NCI-H2081 (cell line): ENCODE measurements at regions not wholly inside any gene's neighbourhood (a gene's known extent, or its start where the extent isn't known, plus 50 kb on each side); places are given as distances from the start of the nearest gene placed in this dataset.
"Not testable (repeated sequence)": the region's sequence is repeated elsewhere in the genome, so short reads cannot be mapped to it uniquely, and the experiment has no call there.

Source experiments
- DNase-seq, 2 experiments: peaks; one replicate each; lab custom pipeline; 2025; lab: John Stamatoyannopoulos, UW

DNA sequence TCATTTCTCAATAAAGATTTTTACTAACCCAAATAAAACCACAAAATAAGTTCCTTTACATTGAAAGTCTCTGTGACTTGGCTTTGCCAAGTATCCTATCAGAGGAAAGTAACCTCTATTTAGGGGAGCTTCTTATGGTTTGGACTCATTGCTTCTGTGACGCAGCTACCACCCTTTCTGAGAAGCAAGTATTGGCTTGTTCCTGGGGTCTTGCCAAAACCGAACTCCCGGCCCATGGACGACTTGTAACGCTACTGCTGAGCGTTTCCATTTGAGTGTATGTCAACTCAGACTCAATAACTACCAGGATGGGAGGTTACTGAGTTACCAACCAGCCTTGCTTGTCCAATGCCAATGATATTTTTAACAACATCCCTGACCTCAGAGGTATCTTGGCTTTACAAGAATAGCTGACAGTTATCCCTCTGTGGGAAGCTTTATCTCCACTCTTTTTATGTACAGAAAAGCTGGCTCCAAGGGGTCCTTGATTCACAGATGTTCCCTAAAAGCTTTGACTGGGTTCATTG, 911.9 kb downstream of the TTLL7 start:
- no peak for DNase-seq

- DNase-seq = no peak
These were observed 912.6 kb downstream of the TTLL7 start for GRCh38 chr1:83086346-83086745.

GRCh38 chr1:83083589-83084224, 915.2 kb downstream of the TTLL7 start:
- DNase-seq = no peak

DNA sequence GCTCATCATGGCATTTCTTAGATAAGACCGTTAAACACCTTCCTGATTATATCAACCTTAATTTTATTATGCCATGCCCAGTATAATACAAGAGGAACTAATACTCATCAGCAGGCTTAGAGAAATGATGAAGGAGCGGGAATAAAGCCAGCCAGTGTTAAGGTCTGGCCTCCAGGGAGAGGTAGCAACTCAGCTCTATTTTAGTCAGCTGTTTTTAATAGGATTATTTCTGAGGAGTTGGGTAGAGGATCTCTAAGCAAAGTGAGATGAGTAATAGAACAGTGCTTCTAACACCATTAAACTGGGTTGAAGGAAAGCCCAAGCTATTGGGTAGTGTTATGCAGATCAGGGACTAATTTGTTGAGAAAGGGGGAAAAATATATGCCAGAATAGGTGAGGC, 921.5 kb downstream of the TTLL7 start:
- no peak for DNase-seq

- no peak for DNase-seq
These were observed 923.8 kb downstream of the TTLL7 start for GRCh38 chr1:83075107-83075506.

- no peak for DNase-seq
These were observed 931.0 kb downstream of the TTLL7 start for GRCh38 chr1:83067954-83068353.

DNA sequence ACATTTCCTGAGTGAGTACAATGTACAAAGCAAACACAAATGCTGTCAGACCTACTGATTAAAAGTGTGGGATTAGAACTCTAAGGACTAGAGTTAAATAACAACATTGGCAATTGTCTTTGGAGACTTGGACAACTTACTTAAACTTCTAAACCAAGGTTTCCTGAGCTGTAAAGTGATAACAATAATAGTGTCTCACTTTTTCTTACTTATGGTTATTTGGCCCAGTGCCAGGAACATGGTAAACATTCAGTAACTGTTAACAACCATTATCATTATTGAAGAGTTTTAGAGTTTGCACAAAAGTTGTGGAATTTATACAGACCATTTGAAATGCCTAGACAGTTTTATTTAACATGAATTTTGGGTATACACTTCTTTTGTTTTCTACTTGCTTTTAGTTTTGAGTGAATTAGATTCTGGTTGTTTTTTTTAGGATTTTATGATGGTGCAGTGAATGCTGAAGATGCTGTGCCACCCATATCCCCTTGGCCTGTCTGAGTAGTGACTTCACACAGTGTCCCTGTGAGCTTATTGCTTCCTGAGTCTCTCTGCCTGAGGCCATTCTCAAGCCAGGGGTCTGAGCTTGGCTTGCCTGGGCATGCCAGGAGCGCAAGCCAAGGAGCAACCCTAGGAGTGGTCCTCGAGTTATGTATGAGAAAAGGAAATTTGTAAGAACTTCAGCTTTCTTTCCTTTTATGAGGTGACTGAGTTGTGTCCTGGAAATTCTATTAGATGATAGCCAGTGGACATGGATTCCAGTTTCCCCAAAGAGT, 932.8 kb downstream of the TTLL7 start:
- DNase-seq = no peak

GRCh38 chr1:83064589-83065242, 934.2 kb downstream of the TTLL7 start:
- no peak for DNase-seq

DNA sequence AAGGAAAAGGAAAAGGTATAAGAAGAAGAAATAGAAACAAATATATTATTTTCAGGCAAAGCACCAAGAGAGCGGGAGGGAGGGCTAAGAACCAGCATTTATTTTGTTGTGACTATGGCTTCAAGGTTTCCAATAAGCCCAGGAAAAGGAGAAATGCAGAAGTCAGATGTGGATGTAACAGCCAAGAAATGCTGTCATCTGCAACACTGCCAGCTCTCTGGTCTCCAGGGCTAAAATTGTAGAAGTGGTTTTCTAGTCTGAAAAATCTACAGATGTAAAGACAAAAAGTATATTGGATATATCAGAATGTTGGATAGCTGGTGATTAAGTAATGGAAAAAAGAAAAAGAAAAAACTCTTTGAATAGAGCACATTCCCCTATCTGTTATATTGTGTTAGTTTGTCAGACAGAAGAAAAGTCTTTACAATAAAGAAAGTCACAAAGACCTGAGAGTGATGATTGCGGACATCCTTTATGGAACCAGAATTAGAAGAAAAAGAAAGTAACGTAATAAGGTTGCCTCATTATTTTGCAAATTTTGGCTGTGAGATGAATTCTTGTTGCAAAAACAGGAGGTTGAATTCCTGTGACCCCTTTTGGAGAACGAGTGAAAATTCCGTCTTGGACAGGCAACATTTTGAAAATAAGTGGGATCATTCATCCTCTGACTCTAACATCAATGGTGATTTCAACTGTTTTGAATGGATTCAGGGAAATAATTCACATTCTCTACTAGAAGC, 938.1 kb downstream of the TTLL7 start:
- no peak for DNase-seq

- DNase-seq = no peak
These were observed 938.7 kb downstream of the TTLL7 start for GRCh38 chr1:83060221-83060620.

- DNase-seq = no peak
These were observed 940.6 kb downstream of the TTLL7 start for GRCh38 chr1:83058327-83058726.

GRCh38 chr1:83055391-83056170, 943.4 kb downstream of the TTLL7 start:
- DNase-seq = no peak

DNA sequence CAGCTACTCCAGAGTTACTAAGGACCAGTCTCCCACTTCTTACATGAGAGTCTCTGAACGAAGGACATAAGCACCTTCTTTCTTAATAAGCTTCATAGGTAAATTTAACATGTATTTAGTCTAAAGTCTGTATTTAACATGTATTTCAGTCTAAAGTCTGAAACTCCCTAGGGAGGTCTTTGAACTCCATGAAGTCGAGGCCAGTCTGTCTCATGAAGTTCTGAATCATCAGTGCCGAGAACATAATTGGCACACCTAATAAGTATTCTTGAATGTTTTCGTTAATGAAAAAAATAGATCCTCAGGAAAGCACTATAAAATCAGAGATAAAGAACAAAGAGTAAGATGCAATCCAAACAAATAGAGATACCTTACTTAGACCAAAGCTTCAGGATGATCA, 945.5 kb downstream of the TTLL7 start:
- DNase-seq = no peak

GRCh38 chr1:83052865-83053264, 946.1 kb downstream of the TTLL7 start:
- DNase-seq = no peak

DNA sequence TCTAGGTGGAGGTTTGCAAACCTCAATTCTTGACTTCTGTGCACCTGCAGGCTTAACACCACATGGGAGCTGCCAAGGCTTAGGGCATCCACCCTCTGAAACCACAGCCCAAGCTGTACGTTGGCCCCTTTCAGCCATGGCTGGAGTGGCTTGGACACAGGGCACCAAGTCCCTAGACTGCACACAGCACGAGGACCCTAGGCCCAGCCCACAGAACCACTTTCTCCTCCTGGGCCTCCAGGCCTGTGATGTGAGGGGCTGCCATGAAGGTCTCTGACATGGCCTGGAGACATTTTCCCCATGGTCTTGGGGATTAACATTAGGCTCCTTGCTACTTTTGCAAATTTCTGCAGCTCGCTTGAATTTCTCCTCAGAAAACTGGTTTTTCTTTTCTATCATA, 947.9 kb downstream of the TTLL7 start:
- not testable (repeated sequence) for DNase-seq

- DNase-seq = no peak
These were observed 955.7 kb downstream of the TTLL7 start for GRCh38 chr1:83043244-83043643.

- not testable (repeated sequence) for DNase-seq
These were observed 959.8 kb downstream of the TTLL7 start for GRCh38 chr1:83039091-83039490.

DNA sequence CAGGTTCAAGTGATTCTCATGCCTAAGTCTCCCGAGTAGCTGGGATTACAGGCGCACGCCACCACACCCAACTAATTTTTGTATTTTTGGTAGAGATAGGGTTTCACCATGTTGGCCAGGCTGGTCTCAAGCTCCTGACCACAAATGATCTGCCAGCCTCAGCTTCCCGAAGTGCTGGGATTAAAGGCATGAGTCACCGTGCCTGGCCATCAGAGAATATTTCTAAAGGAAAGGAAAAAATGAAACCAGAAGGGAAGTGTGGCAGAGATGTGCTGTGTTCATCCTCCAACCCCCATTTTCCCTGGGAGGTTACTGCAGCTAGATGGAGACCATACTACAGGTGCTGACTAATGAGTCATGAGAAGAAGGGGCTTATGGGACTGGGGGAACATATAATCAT, 964.1 kb downstream of the TTLL7 start:
- DNase-seq = no peak

- no peak for DNase-seq
These were observed 965.2 kb downstream of the TTLL7 start for GRCh38 chr1:83033682-83034081.

GRCh38 chr1:83029916-83030315, 969.0 kb downstream of the TTLL7 start:
- DNase-seq = no peak

DNA sequence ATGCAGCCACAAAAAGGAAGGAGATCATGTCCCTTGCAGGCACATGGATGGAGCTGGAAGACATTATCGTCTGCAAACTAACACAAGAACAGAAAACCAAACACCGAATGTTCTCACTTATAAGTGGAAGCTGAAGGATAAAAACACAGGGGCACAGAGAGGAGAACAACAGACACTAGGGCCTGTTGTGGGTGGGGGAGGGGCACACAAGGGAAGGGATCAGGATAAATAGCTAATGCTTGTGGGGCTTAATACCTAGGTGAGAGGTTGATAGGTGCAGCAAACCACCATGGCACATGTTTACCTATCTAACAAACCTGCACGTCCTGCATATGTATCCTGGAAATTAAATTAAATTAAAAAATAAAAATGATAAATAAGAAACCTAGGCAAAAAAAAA, 969.9 kb downstream of the TTLL7 start:
- DNase-seq = no peak
